Epidermal melanocyte (primary cell): ENCODE measurements at regions not wholly inside any gene's neighbourhood (a gene's known extent, or its start where the extent isn't known, plus 50 kb on each side); places are given as distances from the start of the nearest gene placed in this dataset.

ENCODE experiments used
- DNase-seq: peaks from one replicate; pipeline ENCODE4 v3.0.0; 2011; ENCODE audit warnings: low spot score; ENCODE audit not compliant: insufficient read length

DNA sequence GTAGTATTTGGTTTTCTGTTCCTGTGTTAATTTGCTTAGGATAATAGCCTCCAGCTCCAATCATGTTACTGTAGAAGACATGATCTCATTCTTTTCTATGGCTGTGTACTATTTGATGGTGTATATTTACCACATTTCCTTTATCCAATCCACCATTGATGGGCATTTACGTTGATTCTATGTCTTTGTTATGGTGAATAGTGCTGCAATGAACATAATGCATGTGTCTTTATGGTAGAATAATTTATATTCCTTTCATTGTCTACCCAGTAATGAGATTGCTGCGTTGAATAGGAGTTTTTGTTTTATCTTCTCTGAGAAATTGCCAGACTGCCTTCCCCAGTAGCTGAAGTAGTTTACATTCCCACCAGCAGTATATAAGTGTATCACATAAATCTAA is 538.8 kb downstream of the LRRIQ3 start:
- no peak for DNase-seq

DNA sequence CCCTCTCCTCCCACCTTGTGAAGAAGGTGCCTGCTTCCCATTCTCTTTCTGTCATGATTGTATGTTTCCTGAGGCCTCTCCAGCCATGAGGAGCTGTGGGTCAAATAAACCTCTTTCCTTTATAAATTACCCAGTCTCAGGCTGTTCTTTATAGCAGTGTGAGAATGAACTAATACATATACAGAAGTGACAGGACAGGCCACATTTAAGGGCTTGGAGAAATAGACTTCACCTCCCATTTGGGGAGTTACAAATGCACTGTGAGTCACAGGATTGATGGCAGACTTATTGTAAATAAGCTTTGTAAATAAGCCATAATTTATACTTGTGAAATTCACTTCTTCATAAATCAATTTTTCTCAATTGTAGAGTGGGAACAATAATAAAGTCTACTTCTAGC is 543.3 kb downstream of the LRRIQ3 start:
- DNase-seq, result no peak

DNA sequence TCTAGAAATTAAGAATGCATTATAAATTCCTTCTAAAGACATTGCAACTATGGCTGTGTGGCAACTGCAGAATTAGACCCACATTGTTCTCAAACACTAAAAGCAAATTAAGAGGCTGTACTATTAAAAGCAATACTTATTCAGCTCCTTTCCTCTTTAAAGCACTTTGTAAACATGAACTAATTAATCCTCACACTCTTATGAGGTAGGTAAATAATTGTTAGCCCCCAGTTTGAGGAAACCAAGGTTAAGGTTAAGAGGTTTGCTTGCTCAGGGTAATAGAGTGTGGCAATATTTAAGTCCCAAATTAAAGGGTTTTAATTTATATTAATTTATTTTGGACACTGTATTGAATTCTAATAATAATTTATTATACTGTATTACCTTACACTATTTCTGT is 553.8 kb downstream of the LRRIQ3 start:
- no peak for DNase-seq

DNA sequence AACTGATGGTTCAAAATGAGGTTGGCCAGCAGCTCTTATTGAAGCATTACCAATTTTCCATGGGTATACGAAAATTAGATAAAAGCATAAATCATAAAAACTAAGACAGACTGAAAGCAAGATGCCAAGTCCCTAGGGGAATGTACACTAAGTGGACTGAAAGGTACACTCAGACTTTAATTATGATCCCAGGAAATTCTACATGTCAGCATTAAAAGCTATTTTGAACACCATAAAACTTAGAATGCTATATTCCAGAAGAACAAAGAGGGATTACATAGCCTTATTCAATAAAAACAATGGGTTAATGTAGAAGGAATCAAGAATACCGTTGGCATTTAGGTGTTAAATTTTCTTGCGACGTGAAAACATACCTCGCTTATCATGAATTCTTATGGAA is 558.5 kb downstream of the LRRIQ3 start:
- DNase-seq, result no peak

DNA sequence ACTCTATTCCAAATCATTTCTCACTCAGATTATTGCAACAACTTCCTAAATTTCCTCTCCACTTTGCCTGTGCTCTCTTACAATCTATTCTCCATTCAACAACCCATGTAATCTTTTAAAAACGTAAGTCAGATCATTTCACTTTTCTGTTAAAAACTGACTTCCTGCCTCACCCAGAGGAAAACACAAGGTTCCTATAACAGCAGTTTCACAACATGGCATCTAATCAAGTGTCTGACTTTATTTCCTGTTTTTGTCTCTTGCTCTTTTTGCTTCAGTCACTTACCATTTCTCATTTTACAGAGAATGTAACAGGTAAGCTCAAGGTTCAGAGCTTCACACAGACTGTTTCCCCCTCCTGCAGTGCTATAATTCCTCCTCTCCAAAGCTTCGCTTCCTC is 560.7 kb downstream of the LRRIQ3 start:
- DNase-seq, result no peak

DNA sequence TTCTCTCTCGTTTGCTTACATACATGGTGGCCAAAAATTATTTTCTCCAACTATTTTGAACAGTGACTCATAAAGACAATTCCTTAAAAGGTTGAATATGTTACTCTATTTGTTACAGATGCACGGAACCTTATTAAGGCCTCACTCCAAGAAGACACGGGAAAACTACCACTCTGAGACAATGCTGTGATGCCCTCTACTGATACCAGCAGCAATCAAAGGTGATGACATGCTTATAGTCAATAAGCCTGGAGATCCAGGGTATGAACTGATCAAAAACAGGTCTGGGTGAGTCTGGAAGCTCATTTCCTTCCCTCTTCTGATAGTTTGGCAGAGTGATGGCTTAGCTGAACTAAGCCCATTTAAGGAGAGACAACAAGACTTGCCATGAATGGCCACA is 563.0 kb downstream of the LRRIQ3 start:
- no peak for DNase-seq

DNA sequence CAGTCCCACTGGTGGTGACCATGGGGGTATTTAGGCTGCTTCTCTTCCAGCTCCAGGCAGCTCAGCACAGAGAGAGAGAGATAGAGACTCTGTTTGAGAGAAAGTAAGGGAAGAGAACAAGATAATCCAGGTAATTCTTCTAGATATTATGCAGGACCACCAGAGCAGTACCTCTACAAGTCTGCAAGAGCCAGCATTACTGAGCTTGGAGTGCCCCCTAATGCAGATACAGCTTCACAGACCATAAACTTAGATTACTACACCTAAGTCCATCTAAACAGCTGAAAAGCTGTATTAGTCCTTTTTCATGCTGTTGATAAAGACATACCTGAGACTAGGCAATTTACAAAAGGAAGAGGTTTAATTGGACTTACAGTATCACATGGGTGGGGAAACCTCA is 570.3 kb downstream of the LRRIQ3 start:
- DNase-seq, result no peak

DNA sequence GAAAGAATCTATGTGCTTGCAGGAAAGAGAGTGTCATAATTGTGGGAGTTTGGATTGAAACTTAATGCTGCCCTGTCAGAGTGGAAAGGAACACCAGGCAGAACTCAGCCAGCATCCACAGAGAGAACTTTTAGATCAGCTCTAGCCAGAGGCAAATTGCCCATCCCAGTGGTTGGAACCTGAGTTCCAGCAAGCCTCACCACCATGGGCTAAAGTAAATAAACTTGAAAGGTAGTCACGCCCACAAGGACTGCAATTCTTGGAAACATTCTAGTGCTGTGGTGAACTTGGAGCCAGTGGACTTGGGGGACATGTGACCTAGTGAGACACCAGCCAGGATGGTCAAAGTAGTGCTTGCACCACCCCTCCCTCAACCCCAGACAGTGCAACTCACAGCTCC is 571.6 kb downstream of the LRRIQ3 start:
- DNase-seq, result no peak

DNA sequence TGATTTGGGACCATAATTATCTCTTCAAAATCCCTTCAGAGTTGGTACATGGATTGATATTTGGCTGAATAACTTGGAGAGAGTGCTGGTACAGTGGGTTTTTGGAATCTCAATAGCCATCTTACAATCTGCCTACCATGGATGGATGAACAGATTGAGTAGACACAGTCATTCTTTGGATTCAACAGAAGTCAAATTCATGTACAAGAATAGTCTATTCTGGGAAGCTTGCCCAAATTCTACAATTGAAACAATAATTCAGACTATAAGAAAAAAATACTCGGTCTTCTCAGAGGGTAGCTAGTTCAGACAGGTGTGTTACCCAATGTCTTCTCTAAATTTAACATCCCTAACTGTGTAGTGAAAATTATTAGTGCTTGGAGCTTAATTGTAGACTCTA is 574.0 kb downstream of the LRRIQ3 start:
- DNase-seq, result no peak

DNA sequence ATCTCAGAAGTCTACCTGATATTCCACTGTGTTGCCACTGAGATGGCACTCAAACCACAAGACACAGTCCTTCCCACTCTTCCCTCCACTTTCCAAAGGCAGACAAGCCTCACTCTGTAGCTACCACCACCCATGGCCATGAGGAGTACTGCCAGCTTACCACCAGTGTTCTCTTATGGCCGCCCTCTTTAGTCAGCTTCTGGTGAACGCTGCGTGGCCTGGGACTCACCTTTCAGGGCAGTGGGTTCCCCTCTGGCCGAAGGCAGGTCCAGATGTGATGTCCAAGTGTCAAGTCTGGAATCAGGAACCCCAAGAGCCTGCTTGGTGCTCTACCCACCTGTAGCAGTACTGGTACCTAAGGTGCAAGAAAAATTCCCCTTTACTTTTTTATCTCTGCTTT is 580.8 kb downstream of the LRRIQ3 start:
- no peak for DNase-seq

DNA sequence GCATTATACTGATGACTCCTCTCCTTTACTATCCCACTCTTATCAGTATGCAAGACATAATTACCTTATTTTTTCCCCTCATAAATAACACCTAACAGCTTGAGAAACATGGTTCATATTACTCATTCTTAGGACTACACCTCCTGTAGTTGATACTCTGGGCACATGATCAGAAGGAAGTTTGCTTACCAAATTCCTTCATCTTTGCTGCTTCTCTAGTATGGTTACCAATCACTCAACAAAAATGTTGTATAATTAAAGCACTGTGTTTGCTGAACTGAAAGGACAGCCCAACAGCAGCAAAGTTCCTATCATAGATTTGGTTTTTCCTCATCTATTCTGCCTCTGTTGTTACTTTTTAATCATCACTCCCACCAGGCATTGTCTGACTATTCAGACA is 586.3 kb downstream of the LRRIQ3 start:
- no peak for DNase-seq

DNA sequence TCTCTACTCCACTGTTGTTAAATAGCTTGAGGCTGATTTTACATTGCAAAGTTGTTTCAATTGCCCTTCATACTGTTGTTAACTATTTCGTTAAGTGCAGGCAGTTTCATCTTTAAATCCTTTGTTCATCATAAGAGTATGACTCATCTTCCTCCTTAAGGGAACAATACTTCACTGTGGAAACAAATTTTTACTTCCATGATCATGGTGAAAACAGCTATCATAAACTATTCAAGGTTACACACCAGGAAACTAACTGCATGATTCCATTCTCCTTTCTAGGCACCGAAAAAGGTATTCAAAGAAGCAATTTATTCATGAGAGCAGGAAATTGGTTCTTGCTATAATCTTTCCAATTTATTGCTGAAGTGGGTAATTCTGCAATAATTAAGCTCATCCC is 593.2 kb downstream of the LRRIQ3 start:
- no peak for DNase-seq

DNA sequence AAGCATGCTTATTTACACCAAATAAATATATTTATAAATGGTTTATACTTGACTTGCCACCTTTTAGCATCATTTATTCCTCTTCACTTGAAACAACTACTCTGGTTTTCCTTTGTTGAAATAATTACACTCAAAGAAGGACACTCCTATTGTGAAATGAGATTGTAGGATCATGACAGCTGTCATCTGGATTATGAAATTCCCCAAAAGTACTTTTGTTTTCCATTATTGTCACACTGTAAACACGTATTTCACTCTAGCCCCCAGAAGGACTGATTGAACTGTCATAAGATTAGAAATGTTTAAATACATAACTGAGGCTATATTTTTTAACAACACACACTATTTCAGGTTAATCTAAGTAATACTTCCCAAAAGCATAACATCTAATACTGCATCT is 593.8 kb downstream of the LRRIQ3 start:
- DNase-seq, result no peak

DNA sequence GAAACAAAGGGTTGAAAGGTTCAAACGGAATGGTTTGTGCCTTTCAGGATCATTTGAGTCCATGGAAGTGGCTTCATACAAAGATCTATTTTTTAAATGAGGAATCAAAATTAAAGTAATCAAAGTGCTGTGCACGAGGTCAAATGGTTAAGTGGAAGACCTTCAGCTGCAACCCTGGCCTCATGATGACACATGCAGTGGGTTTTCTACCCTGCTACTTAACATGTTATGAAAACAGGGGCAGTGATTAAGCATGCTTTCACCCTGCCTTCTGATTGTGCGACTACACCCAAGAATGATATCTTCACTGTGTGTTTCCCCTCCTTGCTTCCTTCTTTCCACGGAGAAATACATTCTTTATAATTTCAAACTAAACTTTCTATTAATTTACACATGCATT is 604.2 kb downstream of the LRRIQ3 start:
- DNase-seq, result no peak

DNA sequence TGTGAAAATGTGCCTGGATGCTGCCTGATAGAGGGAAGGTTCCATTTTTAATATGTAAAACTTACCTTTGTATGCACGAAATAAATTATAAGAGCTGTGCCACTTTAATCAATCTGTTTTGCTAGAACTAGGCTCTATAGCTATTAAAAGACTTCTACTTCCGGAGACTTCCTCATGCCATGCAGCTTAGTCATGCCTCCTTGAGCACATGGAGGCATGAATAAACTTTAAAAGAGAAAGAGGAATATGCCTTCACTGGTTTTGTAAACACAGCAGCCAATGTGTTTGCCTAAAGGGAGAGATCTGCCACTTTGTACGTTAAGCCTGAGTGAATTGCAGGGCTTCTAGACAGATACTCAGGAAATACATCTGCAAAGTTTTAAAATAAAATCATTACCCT is 604.6 kb downstream of the LRRIQ3 start:
- DNase-seq, result peak; percentile 29

DNA sequence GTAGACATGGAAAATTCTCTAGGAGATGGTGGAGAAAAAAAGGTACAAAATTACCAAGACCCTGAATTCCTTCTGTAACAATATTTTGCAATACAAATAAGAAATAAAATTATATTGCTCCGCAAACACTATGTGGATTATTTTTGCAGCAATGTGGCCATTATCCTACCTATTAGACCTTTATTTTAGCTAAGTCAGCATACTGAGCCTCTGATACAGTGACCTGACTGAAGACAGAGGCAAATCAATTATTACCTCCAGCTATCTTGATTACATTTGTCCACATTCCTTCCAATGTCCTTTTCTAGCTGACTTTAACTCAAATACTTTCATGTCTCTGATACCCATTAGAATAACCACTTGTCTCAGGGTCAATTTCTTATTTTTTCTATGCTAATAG is 610.9 kb downstream of the LRRIQ3 start:
- DNase-seq, result no peak

DNA sequence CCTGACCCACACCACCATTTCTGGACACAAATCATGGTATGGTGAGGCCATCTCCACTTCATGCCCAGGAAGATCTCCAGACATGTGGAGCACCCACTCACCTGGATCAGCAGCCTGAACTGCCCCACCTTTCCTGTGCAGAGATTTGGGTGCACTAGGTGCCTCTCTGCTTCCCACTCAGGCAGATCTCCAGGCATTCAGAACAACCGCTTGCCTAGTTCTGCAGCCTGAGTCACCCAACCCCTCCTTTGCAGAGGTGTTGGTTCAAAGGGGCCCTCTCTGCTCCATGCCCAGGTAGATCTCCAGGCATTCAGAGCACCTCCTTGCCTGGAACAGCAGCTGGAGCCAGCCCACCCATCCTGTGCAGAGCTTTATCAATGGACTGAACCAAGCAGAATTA is 620.8 kb downstream of the LRRIQ3 start:
- no peak for DNase-seq

DNA sequence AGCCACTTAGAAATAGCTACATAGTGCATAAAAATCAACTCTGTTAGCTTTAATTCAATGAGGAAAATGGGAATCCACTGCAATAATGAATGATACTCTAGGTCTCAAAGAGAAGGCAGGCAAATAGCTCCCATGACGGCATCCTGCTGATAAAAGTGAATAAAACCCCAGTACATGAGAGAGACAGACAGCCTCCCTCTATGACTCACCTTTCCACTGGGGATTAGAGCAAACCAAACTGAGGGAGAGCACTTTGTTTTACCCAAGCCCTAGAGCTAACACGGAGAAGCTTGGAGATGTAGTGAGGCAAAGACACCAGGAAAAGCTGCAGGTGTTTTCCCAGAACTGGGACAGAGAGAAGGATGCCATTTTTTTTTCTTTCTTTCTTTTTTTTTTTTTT is 621.9 kb downstream of the LRRIQ3 start:
- no peak for DNase-seq

DNA sequence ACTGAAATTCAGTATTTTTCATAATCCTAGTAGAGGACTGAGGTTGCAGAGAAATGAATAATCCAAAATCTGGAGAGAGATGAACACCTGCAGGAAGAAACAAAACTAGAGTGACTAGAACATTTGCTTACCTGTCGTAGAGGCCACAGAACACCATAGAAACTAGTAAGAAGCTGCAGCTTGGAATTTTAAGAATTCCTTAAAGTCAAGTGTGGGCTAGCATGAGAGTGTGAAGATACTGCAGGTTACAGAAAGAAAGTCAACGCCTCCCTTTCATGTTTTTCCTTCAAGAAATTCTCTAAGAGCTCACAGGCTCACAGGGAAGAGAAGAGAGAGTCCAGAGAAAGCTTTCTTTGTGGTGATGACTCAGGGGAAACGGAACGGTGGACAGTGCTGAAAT is 633.7 kb downstream of the LRRIQ3 start:
- DNase-seq, result no peak

DNA sequence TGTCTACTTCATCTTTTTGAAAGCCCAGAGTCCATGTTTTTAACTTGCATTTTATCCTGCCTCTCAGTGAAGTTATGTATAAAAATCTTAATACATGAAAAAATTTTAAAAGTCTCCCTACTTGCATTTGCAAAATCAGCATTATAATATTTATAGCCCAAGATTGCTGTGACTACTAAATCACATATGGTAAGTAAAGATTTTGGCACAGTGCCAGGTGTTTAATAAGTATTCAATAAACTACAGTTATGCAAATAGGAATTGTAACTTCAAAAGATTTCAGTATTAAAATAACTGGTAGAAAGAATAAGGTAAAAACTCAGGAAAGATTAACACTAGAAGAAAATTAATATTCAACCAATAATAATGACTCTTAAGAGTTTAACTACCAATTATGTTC is 641.7 kb downstream of the LRRIQ3 start:
- no peak for DNase-seq

DNA sequence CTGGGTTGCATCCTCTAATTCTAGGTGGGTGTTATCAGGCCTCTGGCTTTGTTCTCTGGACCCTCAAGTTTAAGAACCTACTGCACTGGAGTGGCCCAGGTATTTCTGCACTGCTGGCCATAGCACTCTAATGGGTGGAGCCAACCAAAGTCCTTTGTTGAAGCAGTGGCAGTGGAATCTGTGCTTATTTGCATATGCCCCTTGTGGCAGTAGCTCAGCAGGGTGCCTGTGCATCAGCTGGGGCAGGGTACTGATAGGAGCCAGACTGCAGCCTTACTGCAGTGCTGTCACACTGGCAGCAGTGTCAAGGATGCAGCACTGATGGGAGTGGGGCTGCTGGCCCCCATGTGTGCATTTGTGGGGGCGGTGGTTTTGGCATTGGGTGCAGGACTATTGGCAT is 660.6 kb downstream of the LRRIQ3 start:
- no peak for DNase-seq

DNA sequence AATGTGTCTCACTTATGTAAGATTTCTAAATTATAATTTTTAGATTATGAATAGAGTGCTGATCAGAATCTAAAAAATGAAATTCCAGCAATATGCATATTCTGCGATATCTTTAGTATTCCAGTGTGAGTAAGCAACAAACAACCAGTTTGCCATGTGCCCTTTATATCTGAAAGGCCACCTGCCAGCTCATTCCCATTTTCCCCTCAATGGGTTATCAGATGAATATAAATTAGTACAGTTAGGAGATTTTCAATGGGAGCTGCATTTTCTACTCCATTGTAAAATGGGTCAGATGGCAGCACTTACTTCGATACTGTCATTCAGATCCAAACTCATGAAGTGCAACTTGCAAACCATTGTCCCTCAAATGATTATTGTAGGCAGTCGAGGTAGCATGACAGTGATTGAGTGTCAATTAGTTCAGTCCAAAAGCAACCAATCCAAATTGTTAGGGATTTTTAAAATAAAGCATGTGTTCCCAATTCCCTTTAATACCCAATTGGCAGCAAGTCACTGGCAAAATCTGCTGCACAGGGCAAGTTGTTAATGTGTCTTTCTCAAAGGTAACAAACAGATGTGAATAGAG is 680.3 kb downstream of the LRRIQ3 start:
- no peak for DNase-seq

DNA sequence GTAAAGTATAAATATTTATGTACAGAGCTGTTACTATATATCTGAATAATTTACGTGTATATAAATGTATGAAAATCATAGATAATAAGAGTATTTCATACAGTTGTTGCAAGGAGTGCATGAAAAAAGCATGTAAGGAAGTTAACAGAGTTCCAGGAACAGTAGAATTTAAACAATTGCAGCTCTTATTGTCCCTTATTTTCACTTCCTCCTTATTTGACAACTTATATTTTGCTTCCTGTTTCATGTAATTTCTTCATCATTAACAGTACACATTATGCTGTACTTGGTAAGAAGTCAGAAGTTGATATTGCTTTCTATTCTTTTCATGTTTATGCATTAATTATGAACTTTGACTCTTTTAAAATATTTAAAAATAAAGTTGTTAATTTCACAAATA is 681.5 kb downstream of the LRRIQ3 start:
- DNase-seq, result no peak

DNA sequence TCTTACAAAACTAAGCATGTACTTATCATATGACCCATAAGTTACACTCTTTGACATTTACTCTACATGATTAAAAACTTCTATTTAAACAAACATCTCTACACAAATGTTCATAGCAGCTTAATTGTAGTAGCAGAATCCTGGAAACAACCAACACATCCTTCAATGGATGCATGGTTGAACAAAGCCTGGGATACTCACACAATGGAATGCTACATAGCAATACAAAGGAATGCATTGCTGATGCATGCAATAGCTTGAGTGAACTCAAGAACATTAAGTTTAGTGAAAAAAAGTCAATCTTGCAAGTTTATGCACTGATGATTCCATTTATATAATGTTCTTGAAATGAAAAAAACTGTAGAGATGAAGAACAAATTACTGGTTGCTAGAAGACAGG is 686.9 kb downstream of the LRRIQ3 start:
- DNase-seq, result no peak
